GM12878 (cell line): ENCODE measurements at regions not wholly inside any gene's neighbourhood (a gene's known extent, or its start where the extent isn't known, plus 50 kb on each side); places are given as distances from the start of the nearest gene placed in this dataset.

Source experiments
- ATAC-seq: fragments of 200-7000 bp; cut with Tn5 transposase; 3 replicates; pipeline ENCODE4 v1.9.1; 2020; ENCODE audit warnings: mild to moderate bottlenecking, moderate library complexity
- BruUV-seq: library from RNA; stranded (reverse); fragments of 400-500 nt; replicated peaks from 2 replicates; lab custom pipeline; 2021; lab: Mats Ljungman, UMichigan
- CTCF ChIA-PET: fragments of 300-600 bp; sonication (Branson Sonifier 250); formaldehyde crosslinking; extraction: SDS; loops from one replicate; lab custom pipeline; 2021; ENCODE audit warnings: inconsistent platforms; lab: Yijun Ruan, JAX
- POLR2A ChIA-PET: fragments of 350-600 bp; formaldehyde crosslinking; extraction: SDS; loops from one replicate; lab custom pipeline; 2021; ENCODE audit warnings: inconsistent platforms; lab: Charles Lee
- RAD21 ChIA-PET: fragments of 300-600 bp; sonication (Branson Sonifier 250); formaldehyde crosslinking; loops from one replicate; lab custom pipeline; 2023; ENCODE audit warnings: antibody characterized with exemption; ENCODE audit not compliant: unreplicated experiment; lab: Charles Lee
- SMC1A ChIA-PET: fragments of 300-600 bp; sonication (Branson Sonifier 250); formaldehyde crosslinking; loops from one replicate; lab custom pipeline; 2023; ENCODE audit not compliant: unreplicated experiment, uncharacterized antibody; lab: Charles Lee
- DNase-seq: peaks from one replicate; pipeline ENCODE4 v3.0.0-alpha.2; 2011; ENCODE audit warnings: low read depth, low spot score
- FAIRE-seq: peaks from 3 replicates; lab custom pipeline; 2011; peaks lifted over from hg19 to GRCh38; lab: Jason Lieb, UNC
- H2AFZ ChIP-seq: 2 replicates; pipeline ENCODE4 v1.6.0; 2011; ENCODE audit warnings: low read depth, low read length, control low read depth; ENCODE audit not compliant: control insufficient read depth
- H3K27ac ChIP-seq: 2 replicates; pipeline ENCODE4 v1.5.1; 2011; ENCODE audit warnings: control low read depth; ENCODE audit not compliant: control insufficient read depth, insufficient read depth
- H3K27me3 ChIP-seq, 2 experiments: replicated peaks in 1 of 2; 2 replicates each; pipeline versions ENCODE4 v1.6.0 to v1.6.1; 2011; ENCODE audit warnings: low read length in 1 of 2; ENCODE audit not compliant: control insufficient read depth in 2 of 2, insufficient read depth in 2 of 2
- H3K36me3 ChIP-seq, 2 experiments: 2 replicates each; pipeline ENCODE4 v1.5.1; 2011; ENCODE audit warnings: low read length in 1 of 2; ENCODE audit not compliant: control insufficient read depth in 2 of 2, insufficient read depth in 2 of 2
- H3K4me1 ChIP-seq: 2 replicates; pipeline ENCODE4 v1.6.1; 2011; ENCODE audit warnings: mild to moderate bottlenecking, low read length, moderate library complexity, mixed read lengths; ENCODE audit not compliant: control insufficient read depth, insufficient read depth
- H3K4me2 ChIP-seq: 2 replicates; pipeline ENCODE4 v1.6.0; 2011; ENCODE audit warnings: control low read depth; ENCODE audit not compliant: control insufficient read depth, insufficient read depth
- H3K4me3 ChIP-seq: fragments of 200-600 bp; sonication (generic); 2 replicates; pipeline ENCODE4 v1.5.1; 2016
- H3K79me2 ChIP-seq: 2 replicates; pipeline ENCODE4 v1.6.0; 2011; ENCODE audit warnings: low read length; ENCODE audit not compliant: control insufficient read depth, insufficient read depth
- H3K9ac ChIP-seq: 2 replicates; pipeline ENCODE4 v1.8.0; 2011; ENCODE audit warnings: low read length, control low read depth, mixed read lengths; ENCODE audit not compliant: control insufficient read depth, insufficient read depth
- H3K9me3 ChIP-seq: replicated peaks from 3 replicates; pipeline ENCODE4 v1.5.1; 2011; ENCODE audit warnings: mild to moderate bottlenecking, low read length; ENCODE audit not compliant: control insufficient read depth, insufficient read depth
- H4K20me1 ChIP-seq: 2 replicates; pipeline ENCODE4 v1.6.0; 2011; ENCODE audit not compliant: control insufficient read depth, insufficient read depth
- ETV6 ChIP-seq, 2 experiments: fragments of 450-650 bp in 1 of 2; IDR thresholded peaks in 1 of 2; conservative IDR thresholded peaks in 1 of 2; 2 replicates each; pipeline ENCODE4 v1.6.1; 2014; ENCODE audit warnings: antibody characterized with exemption in 1 of 2, borderline replicate concordance in 1 of 2, low read depth in 1 of 2, mild to moderate bottlenecking in 1 of 2, moderate library complexity in 1 of 2
- FOS ChIP-seq: IDR thresholded peaks from 3 replicates; pipeline ENCODE4 v1.6.1; 2011; ENCODE audit warnings: borderline replicate concordance; ENCODE audit not compliant: insufficient read length; ENCODE audit errors: extremely low read depth
- HDAC6 ChIP-seq: fragments of 200-600 bp; sonication (generic); IDR thresholded peaks from one replicate; pipeline ENCODE4 v1.8.0; 2017; ENCODE audit warnings: antibody characterized with exemption; ENCODE audit not compliant: unreplicated experiment
- KAT2A ChIP-seq: conservative IDR thresholded peaks from 2 replicates; pipeline ENCODE4 v1.6.1; 2011; ENCODE audit warnings: low read depth, low read length; ENCODE audit not compliant: control insufficient read depth
- POLR2A ChIP-seq: IDR thresholded peaks from 2 replicates; pipeline ENCODE4 v1.6.1; 2011; ENCODE audit warnings: low read depth, mild to moderate bottlenecking, low read length
- RAD21 ChIP-seq: IDR thresholded peaks from 2 replicates; pipeline ENCODE4 v1.6.1; 2011; ENCODE audit warnings: mild to moderate bottlenecking, low read depth, low read length, moderate library complexity; ENCODE audit not compliant: insufficient read depth
- RBBP5 ChIP-seq: fragments of 200-600 bp; sonication (generic); conservative IDR thresholded peaks from 2 replicates; pipeline ENCODE4 v1.6.1; 2016
- SRF ChIP-seq, 2 experiments: IDR thresholded peaks; 2 replicates each; pipeline ENCODE4 v1.6.1; 2011; ENCODE audit warnings: low read depth in 2 of 2, low read length in 2 of 2, mild to moderate bottlenecking in 1 of 2, moderate library complexity in 1 of 2
- STAT3 ChIP-seq: IDR thresholded peaks from 2 replicates; pipeline ENCODE4 v1.6.1; 2011; ENCODE audit warnings: low read depth, low read length, improper control_type of control experiment
- WRNIP1 ChIP-seq: IDR thresholded peaks from 2 replicates; pipeline ENCODE4 v1.6.1; 2011; ENCODE audit warnings: low read depth, low read length, improper control_type of control experiment, borderline replicate concordance
- WGBS: methylation state at CpG from one replicate; pipeline ENCODE4 v1.1.6; 2016; ENCODE audit warnings: low lambda C conversion rate; ENCODE audit not compliant: insufficient replicate concordance, insufficient coverage; ENCODE audit errors: missing lambda C conversion rate; 5-methylcytosine and 5-hydroxymethylcytosine counted together
- in situ Hi-C: fragments of 300-500 bp; cut with MboI; formaldehyde crosslinking; loops from 9 replicates; pipeline ENCODE4 v1.14.3; 2018; ENCODE audit warnings: mixed read lengths
- intact Hi-C: fragments of 100-400 bp; cut with micrococcal nuclease; formaldehyde crosslinking; loops from one replicate; pipeline ENCODE4 v1.14.2; 2022; ENCODE audit not compliant: unreplicated experiment
- TF ChIP-seq, protein P1 (sequence below): IDR thresholded peaks from 2 replicates; pipeline ENCODE4 v1.6.1; 2011; ENCODE audit warnings: low read depth, low read length, improper control_type of control experiment, borderline replicate concordance
- TF ChIP-seq, protein P2 (sequence below): fragments of 450-650 bp; IDR thresholded peaks from 2 replicates; pipeline ENCODE4 v1.6.1; 2017; ENCODE audit warnings: low read depth, mild to moderate bottlenecking, moderate library complexity
- TF ChIP-seq, protein P3 (sequence below): fragments of 450-650 bp; IDR thresholded peaks from 2 replicates; pipeline ENCODE4 v1.6.1; 2017; ENCODE audit warnings: antibody characterized with exemption, mild to moderate bottlenecking, moderate library complexity
- TF ChIP-seq, protein P4 (sequence below): fragments of 450-650 bp; formaldehyde crosslinking; IDR thresholded peaks from 2 replicates; pipeline ENCODE4 v1.5.0; 2022; ENCODE audit warnings: mild to moderate bottlenecking, missing genetic modification characterization

DNA sequence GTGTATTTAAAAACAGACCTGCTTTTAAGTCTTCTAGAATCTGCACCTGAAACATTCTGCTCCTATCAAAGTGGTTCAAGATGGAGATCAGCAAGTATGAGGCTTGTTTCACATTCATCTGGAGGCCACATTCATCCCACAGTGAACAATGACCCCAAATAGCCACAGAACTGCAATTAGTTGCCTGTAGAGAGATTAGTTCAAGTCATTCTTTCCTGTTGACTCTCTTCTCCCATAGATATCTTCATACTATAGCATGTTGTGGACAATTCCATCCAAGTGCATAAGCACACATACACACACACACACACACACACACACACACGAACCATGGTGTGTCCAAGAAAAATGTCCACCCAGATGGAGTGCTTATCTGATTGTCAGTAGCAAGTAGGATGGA, 101.7 kb upstream of the FGGY start:
- no peak for DNase-seq
- CTCF ChIA-PET = no interaction called here
- RAD21 ChIA-PET = no interaction called here
- Histone ChIP-seq H3K4me3 (no peak overlapping the region), H4K20me1 (no peaks in the 10 kb centered on the region), H3K9me3 (no peaks in the 10 kb centered on the region; the same call in 2 of the 3 replicates), H3K27me3 (no peaks in the 10 kb centered on the region), H3K4me2 (no peak overlapping the region), H3K79me2 (no peaks in the 10 kb centered on the region)
- in situ Hi-C loops (no loop called here), intact Hi-C loops (no loop called here)
- no peak for ATAC-seq
- TF ChIP-seq HDAC6 (no peak), RBBP5 (no peak), KAT2A (no peak), STAT3 (no peak), SRF (IDR thresholded peaks at IDR 0.05; ENCODE audit: low read depth in 2 of 2, low read length in 2 of 2) (no peak), POLR2A (no peak), WRNIP1 (no peak), ETV6 (conservative IDR thresholded peaks at IDR 0.05 in 1 of 2, IDR thresholded peaks at IDR 0.05 in 1 of 2; ENCODE audit: borderline replicate concordance in 1 of 2, low read depth in 1 of 2) (no peak), FOS (no peak), RAD21 (no peak)
- TF ChIP-seq, protein P1, sequence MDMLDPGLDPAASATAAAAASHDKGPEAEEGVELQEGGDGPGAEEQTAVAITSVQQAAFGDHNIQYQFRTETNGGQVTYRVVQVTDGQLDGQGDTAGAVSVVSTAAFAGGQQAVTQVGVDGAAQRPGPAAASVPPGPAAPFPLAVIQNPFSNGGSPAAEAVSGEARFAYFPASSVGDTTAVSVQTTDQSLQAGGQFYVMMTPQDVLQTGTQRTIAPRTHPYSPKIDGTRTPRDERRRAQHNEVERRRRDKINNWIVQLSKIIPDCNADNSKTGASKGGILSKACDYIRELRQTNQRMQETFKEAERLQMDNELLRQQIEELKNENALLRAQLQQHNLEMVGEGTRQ = no peak
- TF ChIP-seq, protein P2, sequence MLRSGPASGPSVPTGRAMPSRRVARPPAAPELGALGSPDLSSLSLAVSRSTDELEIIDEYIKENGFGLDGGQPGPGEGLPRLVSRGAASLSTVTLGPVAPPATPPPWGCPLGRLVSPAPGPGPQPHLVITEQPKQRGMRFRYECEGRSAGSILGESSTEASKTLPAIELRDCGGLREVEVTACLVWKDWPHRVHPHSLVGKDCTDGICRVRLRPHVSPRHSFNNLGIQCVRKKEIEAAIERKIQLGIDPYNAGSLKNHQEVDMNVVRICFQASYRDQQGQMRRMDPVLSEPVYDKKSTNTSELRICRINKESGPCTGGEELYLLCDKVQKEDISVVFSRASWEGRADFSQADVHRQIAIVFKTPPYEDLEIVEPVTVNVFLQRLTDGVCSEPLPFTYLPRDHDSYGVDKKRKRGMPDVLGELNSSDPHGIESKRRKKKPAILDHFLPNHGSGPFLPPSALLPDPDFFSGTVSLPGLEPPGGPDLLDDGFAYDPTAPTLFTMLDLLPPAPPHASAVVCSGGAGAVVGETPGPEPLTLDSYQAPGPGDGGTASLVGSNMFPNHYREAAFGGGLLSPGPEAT = no peak
- TF ChIP-seq, protein P3, sequence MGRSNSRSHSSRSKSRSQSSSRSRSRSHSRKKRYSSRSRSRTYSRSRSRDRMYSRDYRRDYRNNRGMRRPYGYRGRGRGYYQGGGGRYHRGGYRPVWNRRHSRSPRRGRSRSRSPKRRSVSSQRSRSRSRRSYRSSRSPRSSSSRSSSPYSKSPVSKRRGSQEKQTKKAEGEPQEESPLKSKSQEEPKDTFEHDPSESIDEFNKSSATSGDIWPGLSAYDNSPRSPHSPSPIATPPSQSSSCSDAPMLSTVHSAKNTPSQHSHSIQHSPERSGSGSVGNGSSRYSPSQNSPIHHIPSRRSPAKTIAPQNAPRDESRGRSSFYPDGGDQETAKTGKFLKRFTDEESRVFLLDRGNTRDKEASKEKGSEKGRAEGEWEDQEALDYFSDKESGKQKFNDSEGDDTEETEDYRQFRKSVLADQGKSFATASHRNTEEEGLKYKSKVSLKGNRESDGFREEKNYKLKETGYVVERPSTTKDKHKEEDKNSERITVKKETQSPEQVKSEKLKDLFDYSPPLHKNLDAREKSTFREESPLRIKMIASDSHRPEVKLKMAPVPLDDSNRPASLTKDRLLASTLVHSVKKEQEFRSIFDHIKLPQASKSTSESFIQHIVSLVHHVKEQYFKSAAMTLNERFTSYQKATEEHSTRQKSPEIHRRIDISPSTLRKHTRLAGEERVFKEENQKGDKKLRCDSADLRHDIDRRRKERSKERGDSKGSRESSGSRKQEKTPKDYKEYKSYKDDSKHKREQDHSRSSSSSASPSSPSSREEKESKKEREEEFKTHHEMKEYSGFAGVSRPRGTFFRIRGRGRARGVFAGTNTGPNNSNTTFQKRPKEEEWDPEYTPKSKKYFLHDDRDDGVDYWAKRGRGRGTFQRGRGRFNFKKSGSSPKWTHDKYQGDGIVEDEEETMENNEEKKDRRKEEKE = no peak
- TF ChIP-seq, protein P4, sequence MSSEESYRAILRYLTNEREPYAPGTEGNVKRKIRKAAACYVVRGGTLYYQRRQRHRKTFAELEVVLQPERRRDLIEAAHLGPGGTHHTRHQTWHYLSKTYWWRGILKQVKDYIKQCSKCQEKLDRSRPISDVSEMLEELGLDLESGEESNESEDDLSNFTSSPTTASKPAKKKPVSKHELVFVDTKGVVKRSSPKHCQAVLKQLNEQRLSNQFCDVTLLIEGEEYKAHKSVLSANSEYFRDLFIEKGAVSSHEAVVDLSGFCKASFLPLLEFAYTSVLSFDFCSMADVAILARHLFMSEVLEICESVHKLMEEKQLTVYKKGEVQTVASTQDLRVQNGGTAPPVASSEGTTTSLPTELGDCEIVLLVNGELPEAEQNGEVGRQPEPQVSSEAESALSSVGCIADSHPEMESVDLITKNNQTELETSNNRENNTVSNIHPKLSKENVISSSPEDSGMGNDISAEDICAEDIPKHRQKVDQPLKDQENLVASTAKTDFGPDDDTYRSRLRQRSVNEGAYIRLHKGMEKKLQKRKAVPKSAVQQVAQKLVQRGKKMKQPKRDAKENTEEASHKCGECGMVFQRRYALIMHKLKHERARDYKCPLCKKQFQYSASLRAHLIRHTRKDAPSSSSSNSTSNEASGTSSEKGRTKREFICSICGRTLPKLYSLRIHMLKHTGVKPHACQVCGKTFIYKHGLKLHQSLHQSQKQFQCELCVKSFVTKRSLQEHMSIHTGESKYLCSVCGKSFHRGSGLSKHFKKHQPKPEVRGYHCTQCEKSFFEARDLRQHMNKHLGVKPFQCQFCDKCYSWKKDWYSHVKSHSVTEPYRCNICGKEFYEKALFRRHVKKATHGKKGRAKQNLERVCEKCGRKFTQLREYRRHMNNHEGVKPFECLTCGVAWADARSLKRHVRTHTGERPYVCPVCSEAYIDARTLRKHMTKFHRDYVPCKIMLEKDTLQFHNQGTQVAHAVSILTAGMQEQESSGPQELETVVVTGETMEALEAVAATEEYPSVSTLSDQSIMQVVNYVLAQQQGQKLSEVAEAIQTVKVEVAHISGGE (CRISPR knock-in tag) = no peak
- TF ChIP-seq, all 136 proteins: peak for 0
- no peak overlapping the region for H3K9ac ChIP-seq
- no peaks in the 10 kb centered on the region for H3K4me1 ChIP-seq
- no peak for FAIRE-seq
- H3K36me3 ChIP-seq = no peaks in the 10 kb centered on the region
- no peak overlapping the region for H3K27ac ChIP-seq
- H2AFZ ChIP-seq = no peak overlapping the region
- POLR2A ChIA-PET = no interaction called here
- 0% methylated on average over 1 of the region's 1 CpG for WGBS
- no TSS peak for BruUV-seq
- SMC1A ChIA-PET = no interaction called here
